ENCODE measurements at regions not wholly inside any gene's neighbourhood (a gene's known extent, or its start where the extent isn't known, plus 50 kb on each side); places are given as distances from the start of the nearest gene placed in this dataset.
"Not testable (repeated sequence)": the region's sequence is repeated elsewhere in the genome, so short reads cannot be mapped to it uniquely, and the experiment has no call there.

DNA sequence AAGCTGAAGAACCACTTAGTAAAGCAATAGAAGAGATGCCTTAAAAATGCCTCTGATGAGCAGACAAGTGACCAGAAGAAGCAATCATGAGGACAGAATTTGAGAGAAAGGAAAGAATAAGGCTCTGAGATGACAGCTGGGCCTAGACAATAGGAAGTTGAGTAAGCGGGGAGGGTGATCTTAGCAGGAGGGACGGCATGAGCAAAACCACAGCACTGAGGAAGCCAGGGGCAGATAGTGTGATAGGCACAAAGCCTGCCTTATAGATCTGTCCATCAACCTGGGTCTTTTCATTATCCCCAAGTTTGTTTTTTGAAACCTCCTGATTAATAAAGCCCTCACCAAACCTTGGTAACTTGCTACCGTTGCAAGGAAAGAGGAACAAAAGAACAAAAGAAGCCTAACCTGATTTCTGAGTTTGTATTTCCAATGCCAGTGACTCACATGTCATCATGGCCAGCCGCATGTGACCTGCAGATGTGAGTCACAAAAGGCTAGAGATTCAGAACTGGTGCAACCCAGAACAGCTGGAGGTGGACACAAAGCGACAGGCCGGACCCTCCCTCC, 55.7 kb upstream of the PPARGC1A start:
- intact Hi-C loops (cut with micrococcal nuclease), result no loop called here
- POLR2A ChIA-PET, result no interaction called here
- peaks cover 0 to 1% (median 0%) of the 10 kb centered on the region in 7 donors for H3K4me1 Mint-ChIP-seq
- CTCF ChIA-PET, result interaction anchor here (1.0 kb wide), 1 partner anchor 13 kb away, joined by 4 read pairs; no protein-coding TSS in a partner anchor
- Histone ChIP-seq H3K36me3 (ENCODE audit: control insufficient read depth in 2 of 3, insufficient read depth in 3 of 3, low read length in 3 of 3) (no peaks in the 10 kb centered on the region), H3K4me3 (ENCODE audit: low read length) (no peak overlapping the region), H3K4me1 (ENCODE audit: control insufficient read depth in 2 of 2, insufficient read depth in 2 of 2, low read length in 2 of 2) (no peaks in the 10 kb centered on the region), H3K9me3 (ENCODE audit: control insufficient read depth in 2 of 3, low read length in 3 of 3) (no peaks in the 10 kb centered on the region), H3K27me3 (ENCODE audit: control insufficient read depth in 2 of 2, insufficient read depth in 2 of 2, low read length in 2 of 2) (no peaks in the 10 kb centered on the region), H3K27ac (ENCODE audit: low read depth, low read length) (no peak overlapping the region)
- H3K9me3 Mint-ChIP-seq, result peaks cover 0 to 11% (median 0%) of the 10 kb centered on the region in 11 donors
- H3K27me3 Mint-ChIP-seq, result peaks cover 0 to 7% (median 6%) of the 10 kb centered on the region in 5 donors
- no peak overlapping the region for H3K27ac Mint-ChIP-seq
- DNase-seq, result no peak
- peak; percentile 78 for ATAC-seq
- H3K4me3 Mint-ChIP-seq, result no peak overlapping the region
- no peaks in the 10 kb centered on the region for H3K36me3 Mint-ChIP-seq

DNA sequence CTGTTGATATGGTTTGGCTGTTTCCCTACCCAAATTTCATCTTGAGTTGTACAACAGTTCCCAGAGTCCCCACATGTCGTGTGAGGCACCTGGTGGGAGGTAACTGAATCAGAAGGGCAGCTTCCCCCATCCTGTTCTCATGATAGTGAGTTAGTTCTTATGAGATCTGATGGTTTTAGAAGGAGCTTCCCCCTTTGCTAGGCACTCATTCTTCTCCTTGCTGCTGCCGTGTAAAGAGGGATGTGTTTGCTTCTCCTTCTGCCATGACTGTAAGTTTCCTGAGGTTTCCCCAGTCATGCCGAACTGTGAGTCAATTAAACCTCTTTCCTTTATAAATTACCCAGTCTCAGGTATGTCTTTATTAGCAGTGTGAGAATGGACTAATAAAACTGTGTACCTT, 54.7 kb upstream of the PPARGC1A start:
- DNase-seq; H3K36me3 ChIP-seq (ENCODE audit: control insufficient read depth in 2 of 3, insufficient read depth in 3 of 3, low read length in 3 of 3); H3K4me1 ChIP-seq (ENCODE audit: control insufficient read depth in 2 of 2, insufficient read depth in 2 of 2, low read length in 2 of 2); H3K4me3 Mint-ChIP-seq; CTCF ChIA-PET; H3K9me3 Mint-ChIP-seq; intact Hi-C loops (cut with micrococcal nuclease); H3K27ac Mint-ChIP-seq; POLR2A ChIA-PET; H3K27me3 Mint-ChIP-seq; H3K4me3 ChIP-seq (ENCODE audit: low read length); ATAC-seq; H3K36me3 Mint-ChIP-seq; H3K9me3 ChIP-seq (ENCODE audit: control insufficient read depth in 2 of 3, low read length in 3 of 3); H3K27ac ChIP-seq (ENCODE audit: low read depth, low read length); H3K27me3 ChIP-seq (ENCODE audit: control insufficient read depth in 2 of 2, insufficient read depth in 2 of 2, low read length in 2 of 2); H3K4me1 Mint-ChIP-seq: not testable (repeated sequence)

- H3K9me3 ChIP-seq (ENCODE audit: control insufficient read depth in 2 of 3, low read length in 3 of 3), result no peaks in the 10 kb centered on the region
- H3K4me1 ChIP-seq (ENCODE audit: control insufficient read depth in 2 of 2, insufficient read depth in 2 of 2, low read length in 2 of 2), result no peaks in the 10 kb centered on the region
- H3K9me3 Mint-ChIP-seq, result peaks cover 0 to 6% (median 0%) of the 10 kb centered on the region in 11 donors
- ChIA-PET CTCF (no interaction called here), POLR2A (no interaction called here)
- no peaks in the 10 kb centered on the region for H3K36me3 ChIP-seq (ENCODE audit: control insufficient read depth in 2 of 3, insufficient read depth in 3 of 3, low read length in 3 of 3)
- H3K27me3 ChIP-seq (ENCODE audit: control insufficient read depth in 2 of 2, insufficient read depth in 2 of 2, low read length in 2 of 2), result no peaks in the 10 kb centered on the region
- intact Hi-C loops (cut with micrococcal nuclease), result no loop called here
- no peak overlapping the region for H3K27ac Mint-ChIP-seq
- peaks cover 0 to 7% (median 6%) of the 10 kb centered on the region in 5 donors for H3K27me3 Mint-ChIP-seq
- no peaks in the 10 kb centered on the region for H3K36me3 Mint-ChIP-seq
- DNase-seq (no peak), ATAC-seq (no peak)
- H3K27ac ChIP-seq (ENCODE audit: low read depth, low read length), result no peak overlapping the region
- H3K4me3 ChIP-seq (ENCODE audit: low read length), result no peak overlapping the region
- H3K4me3 Mint-ChIP-seq, result no peak overlapping the region
- H3K4me1 Mint-ChIP-seq, result peaks cover 0 to 1% (median 0%) of the 10 kb centered on the region in 7 donors
These were observed 53.6 kb upstream of the PPARGC1A start for GRCh38 chr4:23943478-23943877.

- Histone ChIP-seq H3K36me3 (ENCODE audit: control insufficient read depth in 2 of 3, insufficient read depth in 3 of 3, low read length in 3 of 3) (no peaks in the 10 kb centered on the region), H3K9me3 (ENCODE audit: control insufficient read depth in 2 of 3, low read length in 3 of 3) (no peaks in the 10 kb centered on the region), H3K4me1 (ENCODE audit: control insufficient read depth in 2 of 2, insufficient read depth in 2 of 2, low read length in 2 of 2) (no peaks in the 10 kb centered on the region), H3K4me3 (ENCODE audit: low read length) (no peak overlapping the region), H3K27me3 (ENCODE audit: control insufficient read depth in 2 of 2, insufficient read depth in 2 of 2, low read length in 2 of 2) (no peaks in the 10 kb centered on the region), H3K27ac (ENCODE audit: low read depth, low read length) (no peak overlapping the region)
- ATAC-seq (no peak), DNase-seq (no peak)
- Mint-ChIP-seq H3K27me3 (peaks cover 0 to 7% (median 6%) of the 10 kb centered on the region in 5 donors), H3K4me3 (no peak overlapping the region), H3K9me3 (peaks cover 0 to 6% (median 0%) of the 10 kb centered on the region in 11 donors), H3K4me1 (peaks cover 0 to 1% (median 0%) of the 10 kb centered on the region in 7 donors), H3K36me3 (no peaks in the 10 kb centered on the region), H3K27ac (no peak overlapping the region)
- POLR2A ChIA-PET, result no interaction called here
- CTCF ChIA-PET, result no interaction called here
- intact Hi-C loops (cut with micrococcal nuclease), result no loop called here
These were observed 52.6 kb upstream of the PPARGC1A start for GRCh38 chr4:23942471-23942870.

Measured in naive thymus-derived CD4-positive, alpha-beta T cell (primary cell).